ENCODE measurements at regions not wholly inside any gene's neighbourhood (a gene's known extent, or its start where the extent isn't known, plus 50 kb on each side); places are given as distances from the start of the nearest gene placed in this dataset.
A peak's percentile ranks its signal among the peaks of the same experiment; 100 is the strongest.

GRCh38 chr2:153165021-153165420, 313.5 kb downstream of the RPRM start:
- Histone ChIP-seq H3K4me3 (ENCODE audit: insufficient read depth, low read length) (no peak overlapping the region), H3K4me1 (ENCODE audit: insufficient read depth, low read length) (no peaks in the 10 kb centered on the region), H3K79me2 (ENCODE audit: insufficient read depth, low read length) (no peaks in the 10 kb centered on the region), H2AFZ (ENCODE audit: low read length) (no peak overlapping the region), H3K9me3 (ENCODE audit: low read depth, low read length) (no peaks in the 10 kb centered on the region), H3K4me2 (ENCODE audit: insufficient read depth, low read length) (no peak overlapping the region), H3K27me3 (ENCODE audit: insufficient read depth, low read length) (no peaks in the 10 kb centered on the region), H3K36me3 (ENCODE audit: insufficient read depth, low read length) (no peaks in the 10 kb centered on the region), H3K27ac (ENCODE audit: low read depth, low read length) (no peak overlapping the region), H4K20me1 (ENCODE audit: insufficient read depth, low read length) (no peaks in the 10 kb centered on the region)
- TF ChIP-seq CTCF (IDR thresholded peaks at IDR 0.05; ENCODE audit: extremely low read depth, low read depth, low read length) = no peak
- DNase-seq (ENCODE audit: insufficient read length, low spot score, missing footprints) = no peak

- H3K27ac ChIP-seq (ENCODE audit: low read depth, low read length) = no peak overlapping the region
- no peak for TF ChIP-seq CTCF (IDR thresholded peaks at IDR 0.05; ENCODE audit: extremely low read depth, low read depth, low read length)
- no peaks in the 10 kb centered on the region for H3K36me3 ChIP-seq (ENCODE audit: insufficient read depth, low read length)
- no peak overlapping the region for H2AFZ ChIP-seq (ENCODE audit: low read length)
- H3K27me3 ChIP-seq (ENCODE audit: insufficient read depth, low read length) = no peaks in the 10 kb centered on the region
- H4K20me1 ChIP-seq (ENCODE audit: insufficient read depth, low read length) = no peaks in the 10 kb centered on the region
- no peaks in the 10 kb centered on the region for H3K4me1 ChIP-seq (ENCODE audit: insufficient read depth, low read length)
- no peak overlapping the region for H3K4me2 ChIP-seq (ENCODE audit: insufficient read depth, low read length)
- no peaks in the 10 kb centered on the region for H3K9me3 ChIP-seq (ENCODE audit: low read depth, low read length)
- DNase-seq (ENCODE audit: insufficient read length, low spot score, missing footprints) = peak; percentile 23
- H3K4me3 ChIP-seq (ENCODE audit: insufficient read depth, low read length) = no peak overlapping the region
- H3K79me2 ChIP-seq (ENCODE audit: insufficient read depth, low read length) = no peaks in the 10 kb centered on the region
Measured at GRCh38 chr2:153163055-153163454, 315.5 kb downstream of the RPRM start.

- Histone ChIP-seq H4K20me1 (ENCODE audit: insufficient read depth, low read length) (no peaks in the 10 kb centered on the region), H3K79me2 (ENCODE audit: insufficient read depth, low read length) (no peaks in the 10 kb centered on the region), H3K4me1 (ENCODE audit: insufficient read depth, low read length) (no peaks in the 10 kb centered on the region), H3K4me2 (ENCODE audit: insufficient read depth, low read length) (no peak overlapping the region), H3K27me3 (ENCODE audit: insufficient read depth, low read length) (no peaks in the 10 kb centered on the region), H3K4me3 (ENCODE audit: insufficient read depth, low read length) (no peak overlapping the region), H3K27ac (ENCODE audit: low read depth, low read length) (no peak overlapping the region), H2AFZ (ENCODE audit: low read length) (no peak overlapping the region), H3K36me3 (ENCODE audit: insufficient read depth, low read length) (no peaks in the 10 kb centered on the region), H3K9me3 (ENCODE audit: low read depth, low read length) (no peaks in the 10 kb centered on the region)
- no peak for TF ChIP-seq CTCF (IDR thresholded peaks at IDR 0.05; ENCODE audit: extremely low read depth, low read depth, low read length)
- no peak for DNase-seq (ENCODE audit: insufficient read length, low spot score, missing footprints)
Measured at GRCh38 chr2:153156743-153157142, 321.8 kb downstream of the RPRM start.

GRCh38 chr2:153152036-153152435, 326.5 kb downstream of the RPRM start:
- no peak overlapping the region for H3K4me2 ChIP-seq (ENCODE audit: insufficient read depth, low read length)
- H3K4me3 ChIP-seq (ENCODE audit: insufficient read depth, low read length) = no peak overlapping the region
- H4K20me1 ChIP-seq (ENCODE audit: insufficient read depth, low read length) = no peaks in the 10 kb centered on the region
- no peak for TF ChIP-seq CTCF (IDR thresholded peaks at IDR 0.05; ENCODE audit: extremely low read depth, low read depth, low read length)
- H3K79me2 ChIP-seq (ENCODE audit: insufficient read depth, low read length) = no peaks in the 10 kb centered on the region
- no peaks in the 10 kb centered on the region for H3K27me3 ChIP-seq (ENCODE audit: insufficient read depth, low read length)
- no peaks in the 10 kb centered on the region for H3K4me1 ChIP-seq (ENCODE audit: insufficient read depth, low read length)
- H3K36me3 ChIP-seq (ENCODE audit: insufficient read depth, low read length) = no peaks in the 10 kb centered on the region
- no peak overlapping the region for H3K27ac ChIP-seq (ENCODE audit: low read depth, low read length)
- no peak overlapping the region for H2AFZ ChIP-seq (ENCODE audit: low read length)
- no peak for DNase-seq (ENCODE audit: insufficient read length, low spot score, missing footprints)
- no peaks in the 10 kb centered on the region for H3K9me3 ChIP-seq (ENCODE audit: low read depth, low read length)

Measured in osteoblast (primary cell).